ENCODE measurements at regions not wholly inside any gene's neighbourhood (a gene's known extent, or its start where the extent isn't known, plus 50 kb on each side); places are given as distances from the start of the nearest gene placed in this dataset.

- CTCF ChIA-PET: no interaction called here
- DNase-seq (ENCODE audit: extremely low spot score): no peak
- POLR2A ChIA-PET: no interaction called here
- TF ChIP-seq CTCF (IDR thresholded peaks at IDR 0.05; ENCODE audit: control extremely low read depth, extremely low read depth, low read depth, missing control alignments): no peak
These were observed 1636.5 kb upstream of the C9orf72 start for GRCh38 chr9:29209748-29210291.

- POLR2A ChIA-PET: no interaction called here
- CTCF ChIA-PET: interaction anchor here (1.2 to 1.7 kb wide), 4 partner anchors 9 to 20 kb away, joined by 3 to 6 read pairs (median 4); no protein-coding TSS in a partner anchor
- DNase-seq (ENCODE audit: extremely low spot score): no peak
- no peak for TF ChIP-seq CTCF (IDR thresholded peaks at IDR 0.05; ENCODE audit: control extremely low read depth, extremely low read depth, low read depth, missing control alignments)
These were observed 1637.8 kb upstream of the C9orf72 start for GRCh38 chr9:29211003-29211579.

- ChIA-PET POLR2A (no interaction called here), CTCF (interaction anchor here (1.0 to 1.7 kb wide), 5 partner anchors 10 to 19 kb away, joined by 3 to 6 read pairs (median 3); no protein-coding TSS in a partner anchor)
- DNase-seq (ENCODE audit: extremely low spot score): peak; percentile 80
- TF ChIP-seq CTCF (IDR thresholded peaks at IDR 0.05; ENCODE audit: control extremely low read depth, extremely low read depth, low read depth, missing control alignments): peak; percentile 62
These were observed 1638.5 kb upstream of the C9orf72 start for GRCh38 chr9:29211580-29212396.

- ChIA-PET POLR2A (no interaction called here), CTCF (interaction anchor here (1.0 to 1.7 kb wide), 3 partner anchors 10 to 16 kb away, joined by 3 to 6 read pairs (median 4); no protein-coding TSS in a partner anchor)
- peak; percentile 12 for DNase-seq (ENCODE audit: extremely low spot score)
- TF ChIP-seq CTCF (IDR thresholded peaks at IDR 0.05; ENCODE audit: control extremely low read depth, extremely low read depth, low read depth, missing control alignments): no peak
These were observed 1639.4 kb upstream of the C9orf72 start for GRCh38 chr9:29212397-29213387.

- CTCF ChIA-PET: interaction anchor here (0.8 to 1.0 kb wide), 3 partner anchors 8 to 27 kb away, joined by 3 read pairs; no protein-coding TSS in a partner anchor
- DNase-seq (ENCODE audit: extremely low spot score): peak; percentile 18
- POLR2A ChIA-PET: no interaction called here
- no peak for TF ChIP-seq CTCF (IDR thresholded peaks at IDR 0.05; ENCODE audit: control extremely low read depth, extremely low read depth, low read depth, missing control alignments)
These were observed 1640.3 kb upstream of the C9orf72 start, which contains the start of gene LINGO2 for GRCh38 chr9:29213417-29214153. Gene LINGO2 (minus strand): TSS chr9:29213601.

All from GM10248 (cell line).